NCI-H1048 (cell line): ENCODE measurements at regions not wholly inside any gene's neighbourhood (a gene's known extent, or its start where the extent isn't known, plus 50 kb on each side); places are given as distances from the start of the nearest gene placed in this dataset.
"Not testable (repeated sequence)": the region's sequence is repeated elsewhere in the genome, so short reads cannot be mapped to it uniquely, and the experiment has no call there.

ENCODE experiments used
- DNase-seq: peaks from one replicate; lab custom pipeline; 2025; lab: John Stamatoyannopoulos, UW

DNA sequence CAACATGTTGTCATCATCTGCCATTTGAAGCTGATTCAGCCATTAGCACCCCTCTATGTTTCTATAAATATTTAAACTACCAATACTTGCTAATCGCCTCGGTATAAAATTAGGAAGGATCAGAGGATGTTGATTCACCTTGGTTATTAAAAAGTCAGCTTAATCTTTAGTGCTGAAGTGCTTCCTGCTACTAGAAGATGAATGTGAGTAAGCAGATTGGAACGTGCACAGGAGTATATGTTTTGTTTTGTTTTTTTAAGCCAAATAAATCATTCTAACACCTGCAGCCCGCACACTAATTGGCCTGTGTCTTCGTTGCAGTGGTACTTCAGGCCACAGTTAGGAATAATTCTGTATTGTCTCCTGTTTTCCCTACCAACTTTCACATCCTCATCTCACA lies 485.7 kb downstream of the AJAP1 start:
- DNase-seq: no peak

DNA sequence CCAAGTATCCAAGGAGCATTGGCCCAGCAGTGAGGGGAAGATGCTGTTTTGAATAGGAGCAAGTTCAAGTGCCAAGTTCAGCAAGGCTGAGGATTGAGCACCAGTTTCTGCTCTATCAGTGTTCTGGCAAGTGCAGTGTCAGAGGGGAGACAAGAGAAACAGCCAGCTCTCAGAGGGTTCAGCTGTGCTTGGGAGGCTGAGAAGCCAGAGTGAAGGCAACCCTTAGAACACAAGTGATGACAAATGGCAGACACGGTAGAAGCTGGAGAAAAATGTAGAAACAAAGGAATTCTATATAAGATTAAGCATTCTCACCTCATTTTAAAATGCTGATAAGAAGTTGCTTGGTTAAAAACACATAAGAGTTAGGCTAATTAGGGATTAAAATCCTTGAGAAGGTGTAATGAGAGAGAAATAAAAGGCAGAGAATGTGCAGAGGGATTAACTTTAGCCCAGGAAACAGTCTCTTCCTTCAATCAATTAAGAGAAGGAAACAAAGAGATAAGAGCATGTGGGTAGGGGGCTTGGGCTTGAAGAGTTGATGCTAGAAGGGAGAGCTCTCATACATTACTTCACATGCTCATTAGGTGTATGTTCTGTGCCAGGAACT lies 475.4 kb downstream of the AJAP1 start:
- no peak for DNase-seq

DNA sequence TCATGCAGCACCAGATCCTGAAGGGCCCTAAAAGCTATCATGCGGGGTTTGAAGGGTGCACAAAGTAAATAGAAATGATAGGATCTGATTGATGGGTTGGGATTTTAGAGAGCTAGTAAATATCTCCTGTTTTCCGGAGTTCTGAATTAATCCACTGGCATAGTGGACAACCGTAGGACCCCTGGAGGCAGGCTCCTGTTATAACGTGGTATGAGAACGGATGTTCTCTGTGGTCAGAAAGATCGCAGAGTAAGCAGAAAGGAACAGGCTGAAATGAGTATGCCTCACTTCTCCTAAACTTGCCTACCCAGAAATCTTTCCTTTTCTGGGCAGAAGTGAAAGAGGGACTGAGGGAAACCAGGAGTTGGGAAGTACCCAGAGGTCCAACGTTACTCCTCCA lies 470.8 kb downstream of the AJAP1 start:
- no peak for DNase-seq

DNA sequence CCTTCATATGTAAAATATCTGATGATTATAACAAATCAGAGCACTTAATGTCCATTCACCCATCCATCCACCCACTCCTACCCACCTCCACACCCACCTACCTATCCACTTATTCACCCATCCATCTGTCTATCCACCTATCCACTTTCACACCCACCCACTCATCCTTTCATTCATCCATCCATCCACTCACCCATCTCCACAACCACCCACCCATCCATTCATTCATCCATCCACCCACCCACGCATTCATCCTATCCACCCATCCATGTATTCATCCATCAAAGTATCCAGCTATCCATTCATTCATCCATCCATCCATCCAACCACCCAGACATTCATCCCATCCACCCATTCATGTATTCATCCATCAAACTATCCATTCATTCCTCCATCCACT lies 466.1 kb downstream of the AJAP1 start:
- no peak for DNase-seq

DNA sequence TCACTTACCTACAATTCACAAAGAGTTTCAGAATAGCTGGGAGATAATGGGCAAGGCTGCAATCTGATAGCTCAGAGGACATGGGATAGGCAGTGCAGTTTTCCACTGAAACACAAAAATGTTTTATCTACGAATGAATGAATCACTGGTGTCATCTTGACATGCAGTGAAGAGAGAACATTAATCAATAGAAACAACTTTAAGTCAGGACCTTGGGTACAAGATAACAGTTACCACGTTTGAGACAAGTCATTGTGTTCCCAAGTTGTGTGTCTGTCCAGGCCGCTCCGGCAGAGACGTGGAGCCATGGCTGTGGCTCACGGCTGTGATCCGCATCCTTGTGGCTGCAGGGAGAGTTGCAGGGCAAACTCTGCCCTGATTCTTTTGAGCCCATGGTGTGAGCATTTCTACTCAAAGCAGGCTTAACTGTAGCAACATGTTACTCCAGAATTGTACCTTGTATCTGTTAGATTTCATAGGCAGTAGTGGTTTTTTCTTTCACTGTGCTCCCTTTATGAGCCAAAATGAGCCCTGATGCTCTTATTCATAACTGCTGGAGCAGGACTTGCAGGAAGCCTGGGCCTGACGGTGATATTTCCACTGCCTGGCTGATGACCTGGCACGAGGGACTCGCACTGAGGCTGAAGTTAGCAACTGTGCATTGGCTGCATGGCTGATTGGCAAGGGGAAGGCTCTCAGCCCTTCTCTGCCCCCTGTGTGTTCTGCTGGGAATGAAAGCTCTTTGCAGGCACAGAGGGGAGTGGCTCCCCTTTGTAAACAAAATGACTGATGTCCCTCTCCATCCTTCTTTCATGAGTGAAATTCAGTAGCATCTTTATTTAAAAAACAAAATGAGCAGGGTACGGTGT lies 465.2 kb downstream of the AJAP1 start:
- DNase-seq: no peak

- DNase-seq: not testable (repeated sequence)
Observed at GRCh38 chr1:5118771-5119170, 464.4 kb downstream of the AJAP1 start.

GRCh38 chr1:5118292-5118691 lies 463.9 kb downstream of the AJAP1 start:
- not testable (repeated sequence) for DNase-seq

GRCh38 chr1:5111581-5111980 lies 457.2 kb downstream of the AJAP1 start:
- DNase-seq: no peak

GRCh38 chr1:5110508-5110907 lies 456.1 kb downstream of the AJAP1 start:
- DNase-seq: no peak

GRCh38 chr1:5109633-5110032 lies 455.2 kb downstream of the AJAP1 start:
- DNase-seq: no peak

GRCh38 chr1:5108740-5109139 lies 454.3 kb downstream of the AJAP1 start:
- DNase-seq: no peak

DNA sequence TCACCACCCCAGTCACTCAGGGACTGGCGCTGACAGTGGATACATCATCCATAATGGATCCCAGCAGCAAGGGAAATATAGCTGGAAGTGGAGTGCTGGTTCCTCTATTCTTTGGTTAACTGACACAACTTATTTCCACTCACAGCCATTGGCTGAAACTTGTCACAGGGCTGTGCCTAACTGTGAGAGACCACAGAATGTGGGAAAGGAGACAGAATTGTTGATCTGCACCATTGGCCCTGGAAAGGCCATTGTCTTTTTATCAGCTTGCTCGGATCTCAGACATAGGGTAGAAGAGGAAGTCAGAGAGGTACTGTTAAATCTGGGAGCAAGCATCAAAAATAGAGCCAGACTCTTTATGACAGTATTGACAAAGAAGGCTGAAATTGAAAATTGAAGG lies 451.3 kb downstream of the AJAP1 start:
- DNase-seq: no peak

- no peak for DNase-seq
Observed at GRCh38 chr1:5099558-5099957, 445.1 kb downstream of the AJAP1 start.

DNA sequence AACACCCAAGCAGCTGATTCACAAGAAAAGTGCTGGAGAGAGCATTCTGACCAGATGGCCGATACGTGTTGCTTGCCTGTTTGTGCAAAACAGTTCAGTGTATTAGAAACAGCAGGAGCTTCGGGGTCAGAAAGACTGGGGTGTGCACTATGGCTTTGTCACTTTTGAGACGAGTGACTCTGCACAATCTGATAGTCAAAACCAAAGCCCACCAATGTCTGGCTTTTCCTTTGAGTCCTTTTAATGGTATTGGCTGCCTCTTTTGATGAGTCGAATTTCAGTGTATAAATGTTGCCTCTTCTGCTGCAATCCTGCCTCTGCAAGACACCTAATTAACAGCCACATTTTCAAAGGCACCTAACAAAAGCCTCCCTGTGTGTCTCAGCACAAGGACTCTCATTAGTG lies 444.6 kb downstream of the AJAP1 start:
- no peak for DNase-seq

GRCh38 chr1:5093042-5093441 lies 438.6 kb downstream of the AJAP1 start:
- no peak for DNase-seq

- DNase-seq: no peak
Observed at GRCh38 chr1:5084676-5085075, 430.3 kb downstream of the AJAP1 start.

DNA sequence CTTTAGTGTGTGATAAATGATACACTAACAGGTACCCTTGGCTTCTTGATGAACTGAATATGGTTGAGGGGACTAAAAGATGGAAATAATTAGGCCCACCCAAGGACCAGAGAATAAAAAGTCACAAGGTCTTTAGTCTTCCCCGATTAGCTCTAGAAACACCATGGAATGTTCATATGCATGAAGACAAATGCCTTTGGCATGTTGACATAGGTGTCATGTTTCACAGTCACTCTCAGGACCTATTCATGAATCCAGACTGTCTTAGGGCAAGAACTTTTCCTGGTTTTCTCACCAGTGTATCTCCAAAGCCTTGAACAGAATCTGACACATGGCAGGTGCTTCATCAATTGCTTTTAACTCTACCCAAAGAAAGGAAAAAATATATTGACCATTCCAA lies 412.8 kb downstream of the AJAP1 start:
- no peak for DNase-seq

GRCh38 chr1:5053744-5054143 lies 399.3 kb downstream of the AJAP1 start:
- no peak for DNase-seq

GRCh38 chr1:5029136-5029535 lies 374.7 kb downstream of the AJAP1 start:
- no peak for DNase-seq

DNA sequence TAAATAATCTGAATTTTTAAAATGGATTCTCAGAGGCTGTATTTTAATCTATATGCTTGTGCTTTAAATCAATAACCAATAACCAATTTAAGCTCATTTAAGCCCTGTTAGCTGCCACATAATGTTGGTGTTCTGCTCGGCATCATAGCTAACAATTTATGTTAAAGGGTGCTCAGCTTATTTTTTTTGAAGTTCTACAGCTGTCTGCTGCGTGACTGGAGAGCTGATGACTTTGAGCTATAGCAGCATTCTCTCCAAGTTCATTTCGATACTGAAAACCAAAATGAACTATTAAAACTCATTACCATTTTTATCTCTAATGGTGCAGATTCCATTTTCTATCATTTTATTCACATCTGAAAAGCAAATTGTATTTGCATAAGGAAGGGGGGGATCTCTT lies 357.8 kb downstream of the AJAP1 start:
- DNase-seq: no peak

DNA sequence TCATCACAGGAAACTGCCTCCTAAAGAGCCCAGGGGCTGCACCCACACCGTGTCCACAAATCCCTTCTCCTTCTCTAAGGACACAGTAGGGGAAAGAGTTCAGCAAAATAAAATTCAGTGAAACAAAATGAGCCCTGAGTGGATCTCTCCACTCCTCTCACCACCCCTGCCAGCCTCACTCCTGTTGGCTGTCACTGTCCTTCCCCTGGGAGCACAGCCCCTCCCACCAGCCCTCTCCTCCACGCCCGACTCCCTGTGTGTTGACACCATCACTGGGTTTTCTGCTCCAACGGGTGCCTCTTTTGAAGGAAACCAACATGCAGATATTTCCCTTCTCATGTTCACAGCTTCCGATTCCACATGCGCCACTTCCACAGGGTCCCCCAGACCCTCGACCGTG lies 356.2 kb downstream of the AJAP1 start:
- no peak for DNase-seq

- DNase-seq: no peak
Observed at GRCh38 chr1:5010236-5010635, 355.8 kb downstream of the AJAP1 start.

DNA sequence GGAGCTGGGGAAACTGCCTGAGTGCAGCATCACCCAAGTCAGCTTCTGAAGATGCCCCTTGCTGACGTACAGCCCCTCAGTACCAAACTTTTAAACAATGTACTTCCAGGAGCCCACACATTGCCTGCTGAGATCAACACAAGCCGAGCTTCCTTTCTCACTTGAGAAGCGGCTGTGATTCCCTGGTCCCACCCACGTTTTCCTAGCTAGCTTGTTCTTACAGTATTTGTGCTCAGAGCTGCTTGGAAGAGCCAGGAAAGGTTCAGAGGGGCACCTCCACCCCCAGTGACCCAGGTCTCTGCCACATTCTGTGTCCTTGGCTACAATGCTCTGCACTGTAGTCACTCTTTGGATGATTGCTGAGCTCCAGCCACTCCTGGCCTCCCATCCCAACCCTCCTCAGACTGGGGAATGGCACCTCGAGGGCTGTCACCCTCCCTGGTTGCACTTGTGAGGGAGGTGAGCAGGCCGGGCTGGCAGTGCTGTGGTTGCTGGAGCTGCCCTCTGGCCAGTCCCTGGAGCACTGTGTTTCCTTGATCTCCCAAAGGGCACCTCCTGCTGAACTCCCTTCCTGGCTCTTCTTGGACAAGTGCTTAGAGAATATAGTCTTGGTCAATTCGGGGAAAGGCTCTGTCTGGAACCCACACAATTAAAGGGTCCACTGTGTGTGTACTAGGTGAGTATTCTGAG lies 355.1 kb downstream of the AJAP1 start:
- no peak for DNase-seq
